ENCODE measurements at regions not wholly inside any gene's neighbourhood (a gene's known extent, or its start where the extent isn't known, plus 50 kb on each side); places are given as distances from the start of the nearest gene placed in this dataset.

GRCh38 chr3:73694983-73695757 is 70.4 kb upstream of the PDZRN3 start:
- TF ChIP-seq POLR2A (IDR thresholded peaks at IDR 0.05; ENCODE audit: low read length): no peak
- TF ChIP-seq GATA1 (IDR thresholded peaks at IDR 0.05; ENCODE audit: low read depth, low read length): no peak
